RWPE1 (cell line): ENCODE measurements at regions not wholly inside any gene's neighbourhood (a gene's known extent, or its start where the extent isn't known, plus 50 kb on each side); places are given as distances from the start of the nearest gene placed in this dataset.
"Not testable (repeated sequence)": the region's sequence is repeated elsewhere in the genome, so short reads cannot be mapped to it uniquely, and the experiment has no call there.

Experiments
- CTCF ChIA-PET: fragments of 350-600 bp; sonication (Branson Sonifier 250); formaldehyde crosslinking; extraction: SDS; loops from one replicate; lab custom pipeline; 2021; lab: Yijun Ruan, JAX
- POLR2A ChIA-PET: fragments of 400-600 bp; formaldehyde crosslinking; extraction: SDS; loops from one replicate; lab custom pipeline; 2020; ENCODE audit warnings: antibody characterized with exemption; ENCODE audit not compliant: low non-redundant PET; lab: Yijun Ruan, JAX
- DNase-seq: peaks from one replicate; pipeline ENCODE4 v3.0.0; 2012; ENCODE audit warnings: low spot score
- H3K27ac ChIP-seq: fragments of 450-650 bp; 2 replicates; pipeline ENCODE4 v1.5.1; 2017
- CTCF ChIP-seq: fragments of 450-650 bp; conservative IDR thresholded peaks from 2 replicates; pipeline ENCODE4 v1.5.1; 2017; ENCODE audit warnings: low read depth, mild to moderate bottlenecking

- H3K27ac ChIP-seq = no peak overlapping the region
- DNase-seq = no peak
- ChIA-PET POLR2A (no interaction called here), CTCF (no interaction called here)
- TF ChIP-seq CTCF = no peak
Measured at GRCh38 chr18:57951117-57951796, 92.8 kb upstream of the NEDD4L start.

- CTCF ChIA-PET = no interaction called here
- TF ChIP-seq CTCF = no peak
- DNase-seq = no peak
- H3K27ac ChIP-seq = no peak overlapping the region
- POLR2A ChIA-PET = no interaction called here
Measured at GRCh38 chr18:57950542-57950941, 93.5 kb upstream of the NEDD4L start.

- POLR2A ChIA-PET, H3K27ac ChIP-seq, CTCF ChIA-PET, DNase-seq: not testable (repeated sequence)
Measured at GRCh38 chr18:57949335-57949734, 94.7 kb upstream of the NEDD4L start.

- ChIA-PET CTCF (no interaction called here), POLR2A (no interaction called here)
- no peak for DNase-seq
- H3K27ac ChIP-seq = peak overlapping the region; percentile 54
- no peak for TF ChIP-seq CTCF
Measured at GRCh38 chr18:57947117-57947516, 96.9 kb upstream of the NEDD4L start.

GRCh38 chr18:57943723-57944122 lies 100.3 kb upstream of the NEDD4L start:
- no peak for TF ChIP-seq CTCF
- H3K27ac ChIP-seq = no peak overlapping the region
- ChIA-PET POLR2A (no interaction called here), CTCF (no interaction called here)
- no peak for DNase-seq

GRCh38 chr18:57942493-57942892 lies 101.5 kb upstream of the NEDD4L start:
- DNase-seq = no peak
- ChIA-PET CTCF (interaction anchor here (0.5 to 0.7 kb wide), 2 partner anchors 9 to 86 kb away, joined by 3 to 4 read pairs; no protein-coding TSS in a partner anchor), POLR2A (no interaction called here)
- TF ChIP-seq CTCF = no peak
- no peak overlapping the region for H3K27ac ChIP-seq

- CTCF ChIA-PET = no interaction called here
- peak; percentile 69 for DNase-seq
- POLR2A ChIA-PET = no interaction called here
- TF ChIP-seq CTCF = no peak
- H3K27ac ChIP-seq = peak overlapping the region; percentile 55; the same call in 1 of the 2 replicates
Measured at GRCh38 chr18:57941841-57942489, 102.1 kb upstream of the NEDD4L start.
